Brain microvascular endothelial cell (primary cell): ENCODE measurements at regions not wholly inside any gene's neighbourhood (a gene's known extent, or its start where the extent isn't known, plus 50 kb on each side); places are given as distances from the start of the nearest gene placed in this dataset.
"Not testable (repeated sequence)": the region's sequence is repeated elsewhere in the genome, so short reads cannot be mapped to it uniquely, and the experiment has no call there.

Experiments used
- DNase-seq: peaks from one replicate; pipeline ENCODE4 v3.0.0-alpha.2; 2020
- H3K27ac ChIP-seq: fragments of 250-450 bp; sonication (Bioruptor Pico); 2 replicates; pipeline ENCODE4 v1.5.1; 2020; ENCODE audit warnings: mild to moderate bottlenecking, moderate library complexity
- H3K27me3 ChIP-seq: fragments of 250-450 bp; sonication (Bioruptor Pico); replicated peaks from 2 replicates; pipeline ENCODE4 v1.5.1; 2020; ENCODE audit warnings: mild to moderate bottlenecking
- H3K36me3 ChIP-seq: fragments of 250-450 bp; sonication (Bioruptor Pico); replicated peaks from 2 replicates; pipeline ENCODE4 v1.5.1; 2020; ENCODE audit warnings: mild to moderate bottlenecking
- H3K4me3 ChIP-seq: 2 replicates; pipeline ENCODE4 v1.5.1; 2011; ENCODE audit warnings: low read depth, mild to moderate bottlenecking, control low read depth, low read length, moderate library complexity
- CTCF ChIP-seq: IDR thresholded peaks from 2 replicates; pipeline ENCODE4 v1.5.1; 2011; ENCODE audit warnings: low read depth, mild to moderate bottlenecking, moderate library complexity, low read length, control low read depth, inconsistent platforms; ENCODE audit errors: missing control alignments
- in situ Hi-C: cut with HindIII; loops from 2 replicates; pipeline ENCODE4 v1.10.0; 2017; ENCODE audit warnings: low sequenced_read_pairs, low pct_ligation_motif_present

DNA sequence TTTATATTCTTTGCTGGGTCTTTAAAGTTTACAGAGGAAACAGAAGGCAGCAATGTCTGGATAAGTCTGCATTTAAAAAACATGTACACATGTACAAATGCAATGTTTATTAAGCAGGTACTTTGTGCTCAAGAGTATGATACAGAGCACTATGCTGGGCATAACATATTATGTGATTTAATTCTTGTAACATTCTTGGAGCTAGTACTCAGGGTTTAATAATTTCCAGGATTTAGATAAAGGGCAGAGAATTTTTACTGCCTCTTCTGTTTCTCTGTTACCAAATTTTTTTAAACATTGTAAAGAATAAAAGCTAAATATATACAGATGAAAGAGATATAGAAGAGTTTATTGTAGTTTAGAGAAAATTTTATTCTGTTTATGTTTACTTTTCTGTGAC lies 152.7 kb downstream of the ZNF737 start:
- no peak for DNase-seq
- Histone ChIP-seq H3K27me3 (no peaks in the 10 kb centered on the region), H3K4me3 (no peak overlapping the region), H3K27ac (no peak overlapping the region), H3K36me3 (no peaks in the 10 kb centered on the region)
- in situ Hi-C loops, result no loop called here
- TF ChIP-seq CTCF, result no peak

DNA sequence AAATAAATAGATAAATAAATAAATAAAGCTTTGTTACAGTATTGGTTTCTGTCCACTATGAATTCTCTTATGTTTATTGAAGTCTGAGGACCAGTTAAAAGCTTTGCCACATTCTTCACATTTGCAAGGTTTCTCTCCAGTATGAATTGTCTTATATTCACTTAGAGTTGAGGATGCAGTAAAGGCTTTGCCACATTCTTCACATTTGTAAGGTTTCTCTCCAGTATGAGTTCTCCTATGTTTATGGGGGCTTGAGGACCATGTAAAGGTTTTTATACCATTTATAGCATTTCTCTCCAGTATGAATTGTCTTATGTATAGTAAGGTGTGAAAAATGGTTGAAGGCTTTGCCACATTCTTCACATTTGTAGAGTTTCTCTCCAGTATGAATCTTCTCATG lies 168.3 kb downstream of the ZNF737 start:
- no peak for TF ChIP-seq CTCF
- Histone ChIP-seq H3K27ac (no peak overlapping the region), H3K27me3 (no peaks in the 10 kb centered on the region), H3K4me3 (no peak overlapping the region), H3K36me3 (no peaks in the 10 kb centered on the region)
- in situ Hi-C loops, result no loop called here
- DNase-seq, result no peak

- H3K36me3 ChIP-seq, result no peaks in the 10 kb centered on the region
- no peak overlapping the region for H3K27ac ChIP-seq
- in situ Hi-C loops, result no loop called here
- no peaks in the 10 kb centered on the region for H3K27me3 ChIP-seq
- TF ChIP-seq CTCF, result no peak
- DNase-seq, result no peak
- no peak overlapping the region for H3K4me3 ChIP-seq
Observed at GRCh38 chr19:20388706-20389225, 176.8 kb downstream of the ZNF737 start.

DNA sequence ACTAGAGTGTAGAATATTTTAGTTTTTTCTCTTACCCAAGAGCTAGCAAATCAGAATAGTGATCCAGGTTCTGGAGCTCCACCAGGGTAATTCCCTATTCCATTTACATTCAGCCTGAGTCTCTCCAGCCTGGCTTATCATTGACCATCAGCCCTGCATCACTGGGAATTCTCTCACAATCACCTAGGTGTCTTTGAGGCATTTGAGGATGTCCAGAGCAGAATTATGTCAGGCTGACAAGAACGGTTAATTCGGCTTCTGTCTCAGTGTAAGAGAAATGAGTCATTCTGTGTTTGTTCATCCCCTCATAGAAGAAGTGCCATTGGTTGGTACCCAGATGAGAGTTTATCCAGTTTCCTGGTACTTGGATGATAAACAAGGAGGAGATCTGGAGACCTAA lies 180.5 kb downstream of the ZNF737 start:
- in situ Hi-C loops, result no loop called here
- Histone ChIP-seq H3K27me3 (no peaks in the 10 kb centered on the region), H3K4me3 (no peak overlapping the region), H3K27ac (no peak overlapping the region), H3K36me3 (no peaks in the 10 kb centered on the region)
- no peak for TF ChIP-seq CTCF
- DNase-seq, result no peak

GRCh38 chr19:20371911-20372310 lies 193.7 kb downstream of the ZNF737 start:
- Histone ChIP-seq H3K27me3 (no peaks in the 10 kb centered on the region), H3K36me3 (no peaks in the 10 kb centered on the region), H3K4me3 (no peak overlapping the region), H3K27ac (no peak overlapping the region)
- no peak for TF ChIP-seq CTCF
- in situ Hi-C loops, result no loop called here
- DNase-seq, result no peak

DNA sequence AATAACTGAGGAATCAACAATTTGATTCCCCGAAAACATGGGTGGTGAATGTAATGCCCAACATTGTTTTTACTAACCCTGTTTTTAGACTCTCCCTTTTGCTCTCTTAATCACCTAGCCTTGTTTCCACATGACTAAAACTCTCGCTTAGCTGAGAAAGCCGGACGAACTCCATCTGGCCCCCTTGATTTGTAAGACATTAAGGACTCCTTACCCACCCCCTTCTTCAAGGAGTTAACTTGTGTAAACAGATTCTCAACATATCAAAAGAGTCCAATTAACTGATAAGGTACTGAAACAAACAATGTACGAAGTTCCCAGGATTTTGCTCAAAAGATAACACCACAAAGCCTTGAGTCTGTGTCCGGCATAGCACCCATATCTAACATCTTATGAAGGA lies 194.3 kb downstream of the ZNF737 start:
- in situ Hi-C loops, H3K27me3 ChIP-seq, H3K4me3 ChIP-seq, DNase-seq, H3K36me3 ChIP-seq, H3K27ac ChIP-seq: not testable (repeated sequence)
